Smooth muscle cell (in vitro differentiated cells): ENCODE measurements at regions not wholly inside any gene's neighbourhood (a gene's known extent, or its start where the extent isn't known, plus 50 kb on each side); places are given as distances from the start of the nearest gene placed in this dataset.

Experiments
- DNase-seq: peaks from one replicate; lab custom pipeline; 2025; ENCODE audit not compliant: unreplicated experiment; lab: John Stamatoyannopoulos, UW
- H2AFZ ChIP-seq: fragments of 200-600 bp; sonication (generic); 2 replicates; pipeline ENCODE4 v1.6.0; 2016; ENCODE audit warnings: antibody characterized with exemption, low read depth, mild to moderate bottlenecking
- H3F3A ChIP-seq: fragments of 200-600 bp; sonication (generic); 2 replicates; pipeline ENCODE4 v1.6.0; 2017; ENCODE audit warnings: antibody characterized with exemption, low read depth
- H3K27ac ChIP-seq: fragments of 200-600 bp; sonication (generic); 2 replicates; pipeline ENCODE4 v1.5.1; 2016; ENCODE audit warnings: low read depth, mild to moderate bottlenecking
- H3K27me3 ChIP-seq: fragments of 200-600 bp; sonication (generic); 2 replicates; pipeline ENCODE4 v1.6.1; 2016; ENCODE audit warnings: low read depth, mild to moderate bottlenecking
- H3K36me3 ChIP-seq: fragments of 200-600 bp; sonication (generic); 2 replicates; pipeline ENCODE4 v1.5.1; 2016; ENCODE audit warnings: low read depth
- H3K4me1 ChIP-seq: fragments of 200-600 bp; sonication (generic); 2 replicates; pipeline ENCODE4 v1.5.1; 2016; ENCODE audit warnings: low read depth
- H3K4me2 ChIP-seq: fragments of 200-600 bp; sonication (generic); 2 replicates; pipeline ENCODE4 v1.6.0; 2016; ENCODE audit warnings: mild to moderate bottlenecking
- H3K4me3 ChIP-seq: fragments of 200-600 bp; sonication (generic); 2 replicates; pipeline ENCODE4 v1.5.1; 2016; ENCODE audit warnings: mild to moderate bottlenecking
- H3K79me2 ChIP-seq: fragments of 200-600 bp; sonication (generic); 2 replicates; pipeline ENCODE4 v1.6.0; 2016; ENCODE audit warnings: low read depth, mild to moderate bottlenecking
- H3K9ac ChIP-seq: fragments of 200-600 bp; sonication (generic); 2 replicates; pipeline ENCODE4 v1.6.0; 2016; ENCODE audit warnings: low read depth
- H3K9me3 ChIP-seq: fragments of 200-600 bp; sonication (generic); replicated peaks from 2 replicates; pipeline ENCODE4 v1.5.1; 2016; ENCODE audit warnings: low read depth
- H4K20me1 ChIP-seq: fragments of 200-600 bp; sonication (generic); 2 replicates; pipeline ENCODE4 v1.6.0; 2016; ENCODE audit warnings: low read depth
- CTCF ChIP-seq: fragments of 200-600 bp; sonication (generic); IDR thresholded peaks from 2 replicates; pipeline ENCODE4 v1.5.1; 2017; ENCODE audit warnings: borderline replicate concordance, mild to moderate bottlenecking, antibody characterized with exemption; ENCODE audit not compliant: insufficient read depth, poor library complexity, severe bottlenecking
- WGBS: methylation state at CpG from one replicate; pipeline ENCODE4 v1.1.7; 2016; ENCODE audit warnings: low lambda C conversion rate; 5-methylcytosine and 5-hydroxymethylcytosine counted together

- H3K9me3 ChIP-seq, result no peaks in the 10 kb centered on the region
- H4K20me1 ChIP-seq, result peaks cover 17% of the 10 kb centered on the region
- no peak overlapping the region for H3K27ac ChIP-seq
- no peaks in the 10 kb centered on the region for H3F3A ChIP-seq
- H3K4me3 ChIP-seq, result no peak overlapping the region
- H3K4me1 ChIP-seq, result no peaks in the 10 kb centered on the region
- H3K4me2 ChIP-seq, result no peak overlapping the region
- no peaks in the 10 kb centered on the region for H3K27me3 ChIP-seq
- no peak for TF ChIP-seq CTCF
- over 99% methylated on average over 7 of the region's 12 CpGs for WGBS
- no peaks in the 10 kb centered on the region for H3K79me2 ChIP-seq
- no peaks in the 10 kb centered on the region for H3K36me3 ChIP-seq
- DNase-seq, result no peak
- no peak overlapping the region for H3K9ac ChIP-seq
- H2AFZ ChIP-seq, result no peak overlapping the region
Measured at GRCh38 chr22:25360411-25360810, 141.0 kb downstream of the CRYBB2 start.

DNA sequence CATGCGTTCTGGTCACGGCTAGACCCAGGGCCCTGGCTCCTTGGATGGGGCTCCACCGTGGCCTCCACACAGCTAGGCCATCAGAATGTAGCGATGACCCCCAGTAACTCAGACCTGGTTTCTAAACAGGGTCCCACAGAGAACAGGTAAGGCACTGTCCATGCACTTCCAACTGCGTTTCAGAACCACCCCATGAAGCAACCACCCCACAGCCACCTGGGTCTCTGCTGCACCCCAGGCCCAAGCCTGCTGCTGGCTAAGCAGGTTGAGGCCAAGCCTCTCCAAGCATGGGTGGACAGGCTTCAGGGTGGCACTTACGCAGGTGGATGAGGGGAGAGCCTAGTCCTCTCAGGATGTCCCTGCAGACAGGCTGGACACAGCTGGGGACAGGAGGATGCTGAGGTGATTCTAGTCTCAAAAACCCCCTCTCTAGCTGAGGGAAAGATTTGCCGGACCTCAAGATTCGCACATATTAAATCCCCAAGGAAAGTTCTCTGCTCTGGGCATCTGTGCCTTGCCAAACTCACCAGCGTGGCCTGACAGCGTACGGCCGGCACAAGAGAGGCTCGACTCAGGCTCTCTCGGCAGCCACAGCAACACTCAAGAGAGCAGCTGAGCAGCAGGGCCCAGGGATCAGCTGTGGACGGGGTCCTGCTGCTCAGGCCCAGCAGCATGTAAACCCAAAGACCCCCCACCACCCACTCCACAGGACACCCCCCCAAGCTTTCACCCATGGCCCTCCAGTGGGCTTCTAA, 141.6 kb downstream of the CRYBB2 start:
- Histone ChIP-seq H3K9ac (no peak overlapping the region), H4K20me1 (peaks cover 17% of the 10 kb centered on the region), H3K4me2 (no peak overlapping the region), H3F3A (no peaks in the 10 kb centered on the region), H3K36me3 (no peaks in the 10 kb centered on the region), H3K79me2 (no peaks in the 10 kb centered on the region), H3K4me3 (no peak overlapping the region), H3K4me1 (no peaks in the 10 kb centered on the region), H3K9me3 (no peaks in the 10 kb centered on the region), H2AFZ (no peak overlapping the region), H3K27ac (no peak overlapping the region), H3K27me3 (no peaks in the 10 kb centered on the region)
- no peak for TF ChIP-seq CTCF
- no peak for DNase-seq
- WGBS, result 94% methylated on average over 15 of the region's 15 CpGs

GRCh38 chr22:25361899-25362214, 142.4 kb downstream of the CRYBB2 start:
- H4K20me1 ChIP-seq, result peaks cover 17% of the 10 kb centered on the region
- H3K4me1 ChIP-seq, result no peaks in the 10 kb centered on the region
- H3K9ac ChIP-seq, result no peak overlapping the region
- DNase-seq, result no peak
- no peak overlapping the region for H3K4me3 ChIP-seq
- H3K4me2 ChIP-seq, result no peak overlapping the region
- H3F3A ChIP-seq, result no peaks in the 10 kb centered on the region
- H3K27ac ChIP-seq, result no peak overlapping the region
- WGBS, result 76% methylated on average over 4 of the region's 4 CpGs
- no peaks in the 10 kb centered on the region for H3K79me2 ChIP-seq
- H2AFZ ChIP-seq, result no peak overlapping the region
- no peaks in the 10 kb centered on the region for H3K36me3 ChIP-seq
- TF ChIP-seq CTCF, result no peak
- no peaks in the 10 kb centered on the region for H3K27me3 ChIP-seq
- no peaks in the 10 kb centered on the region for H3K9me3 ChIP-seq
